Endodermal cell (in vitro differentiated cells): ENCODE measurements at regions not wholly inside any gene's neighbourhood (a gene's known extent, or its start where the extent isn't known, plus 50 kb on each side); places are given as distances from the start of the nearest gene placed in this dataset.

Experiments used
- DNase-seq: peaks from one replicate; pipeline ENCODE4 v3.0.0-alpha.2; 2017
- H3K27ac ChIP-seq: 2 replicates; pipeline ENCODE4 v1.5.1; 2013; ENCODE audit warnings: mild to moderate bottlenecking, low read depth, low read length, moderate library complexity
- H3K27me3 ChIP-seq: 2 replicates; pipeline ENCODE4 v1.6.1; 2013; ENCODE audit warnings: mild to moderate bottlenecking, low read length, moderate library complexity; ENCODE audit not compliant: insufficient read depth, control insufficient read depth, poor library complexity, severe bottlenecking
- H3K36me3 ChIP-seq: 2 replicates; pipeline ENCODE4 v1.7.0; 2013; ENCODE audit warnings: mild to moderate bottlenecking, low read length, moderate library complexity; ENCODE audit not compliant: control insufficient read depth, insufficient read depth
- H3K4me1 ChIP-seq: one replicate; pipeline ENCODE4 v1.7.0; 2013; ENCODE audit warnings: low read length; ENCODE audit not compliant: control insufficient read depth, insufficient read depth
- H3K4me3 ChIP-seq: 2 replicates; pipeline ENCODE4 v1.5.1; 2013; ENCODE audit warnings: mild to moderate bottlenecking, low read length, moderate library complexity
- H3K9ac ChIP-seq: 2 replicates; pipeline ENCODE4 v1.6.1; 2013; ENCODE audit warnings: mild to moderate bottlenecking, low read length, moderate library complexity; ENCODE audit not compliant: poor library complexity, severe bottlenecking; ENCODE audit errors: extremely low read depth
- H3K9me3 ChIP-seq: 2 replicates; pipeline ENCODE4 v1.6.1; 2013; ENCODE audit warnings: mild to moderate bottlenecking, low read length, moderate library complexity; ENCODE audit not compliant: control insufficient read depth
- H3K27ac Mint-ChIP-seq: 2 replicates; pipeline ENCODE4 v1.8.0; 2020; ENCODE audit warnings: mixed read lengths
- H3K27me3 Mint-ChIP-seq: 2 replicates; pipeline ENCODE4 v1.8.0; 2021; ENCODE audit warnings: mild to moderate bottlenecking, mixed read lengths; ENCODE audit not compliant: insufficient read depth
- H3K36me3 Mint-ChIP-seq: 2 replicates; pipeline ENCODE4 v1.8.0; 2020; ENCODE audit warnings: low read depth, mixed read lengths
- H3K4me1 Mint-ChIP-seq: 2 replicates; pipeline ENCODE4 v1.8.0; 2020; ENCODE audit warnings: mixed read lengths
- H3K4me3 Mint-ChIP-seq: 2 replicates; pipeline ENCODE4 v1.8.0; 2020; ENCODE audit warnings: mild to moderate bottlenecking, moderate library complexity, mixed read lengths
- H3K9me3 Mint-ChIP-seq: 2 replicates; pipeline ENCODE4 v1.8.0; 2020; ENCODE audit warnings: mild to moderate bottlenecking, mixed read lengths
- WGBS, 2 experiments: methylation state at CpG; one replicate each; pipeline versions ENCODE4 v1.1.5 to v1.1.7; 2013; ENCODE audit warnings: missing lambda C conversion rate in 2 of 2, mixed read lengths in 1 of 2; ENCODE audit not compliant: insufficient coverage in 1 of 2, insufficient read length in 1 of 2; 5-methylcytosine and 5-hydroxymethylcytosine counted together
- TF ChIP-seq, protein P1 (sequence below): fragments of 200-600 bp; sonication (generic); conservative IDR thresholded peaks from 2 replicates; pipeline ENCODE4 v1.5.0; 2021; ENCODE audit warnings: antibody characterized with exemption, mild to moderate bottlenecking

DNA sequence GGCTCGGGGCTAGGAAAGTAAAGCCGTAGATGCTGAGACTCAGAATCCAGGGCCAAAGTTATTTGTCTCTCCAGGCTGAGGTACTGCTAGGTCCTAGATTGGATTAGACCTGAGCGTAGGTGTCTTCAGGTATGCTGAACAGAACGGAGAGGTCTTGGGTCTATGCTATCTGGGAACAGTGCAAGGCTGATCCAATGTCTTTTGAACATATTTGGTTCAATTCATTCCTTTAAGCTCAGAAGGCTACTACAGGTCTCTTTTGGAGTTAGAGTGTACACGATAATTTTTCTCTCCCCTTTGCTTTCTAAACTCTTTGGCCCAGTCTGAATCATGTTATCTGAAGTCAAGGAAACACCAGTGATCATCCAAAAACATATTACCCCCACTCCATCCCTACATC, 137.5 kb upstream of the TBL1XR1 start:
- no peak for DNase-seq
- TF ChIP-seq, protein P1, sequence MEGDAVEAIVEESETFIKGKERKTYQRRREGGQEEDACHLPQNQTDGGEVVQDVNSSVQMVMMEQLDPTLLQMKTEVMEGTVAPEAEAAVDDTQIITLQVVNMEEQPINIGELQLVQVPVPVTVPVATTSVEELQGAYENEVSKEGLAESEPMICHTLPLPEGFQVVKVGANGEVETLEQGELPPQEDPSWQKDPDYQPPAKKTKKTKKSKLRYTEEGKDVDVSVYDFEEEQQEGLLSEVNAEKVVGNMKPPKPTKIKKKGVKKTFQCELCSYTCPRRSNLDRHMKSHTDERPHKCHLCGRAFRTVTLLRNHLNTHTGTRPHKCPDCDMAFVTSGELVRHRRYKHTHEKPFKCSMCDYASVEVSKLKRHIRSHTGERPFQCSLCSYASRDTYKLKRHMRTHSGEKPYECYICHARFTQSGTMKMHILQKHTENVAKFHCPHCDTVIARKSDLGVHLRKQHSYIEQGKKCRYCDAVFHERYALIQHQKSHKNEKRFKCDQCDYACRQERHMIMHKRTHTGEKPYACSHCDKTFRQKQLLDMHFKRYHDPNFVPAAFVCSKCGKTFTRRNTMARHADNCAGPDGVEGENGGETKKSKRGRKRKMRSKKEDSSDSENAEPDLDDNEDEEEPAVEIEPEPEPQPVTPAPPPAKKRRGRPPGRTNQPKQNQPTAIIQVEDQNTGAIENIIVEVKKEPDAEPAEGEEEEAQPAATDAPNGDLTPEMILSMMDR = no peak
- Histone ChIP-seq H3K9ac (no peak overlapping the region), H3K36me3 (no peaks in the 10 kb centered on the region), H3K9me3 (no peaks in the 10 kb centered on the region), H3K27me3 (no peaks in the 10 kb centered on the region), H3K27ac (no peak overlapping the region), H3K4me1 (peaks cover 5% of the 10 kb centered on the region), H3K4me3 (no peak overlapping the region)
- H3K27me3 Mint-ChIP-seq = peaks cover 1% of the 10 kb centered on the region
- no peaks in the 10 kb centered on the region for H3K36me3 Mint-ChIP-seq
- H3K9me3 Mint-ChIP-seq = no peaks in the 10 kb centered on the region
- no peak overlapping the region for H3K4me3 Mint-ChIP-seq
- H3K4me1 Mint-ChIP-seq = peaks cover 16% of the 10 kb centered on the region
- H3K27ac Mint-ChIP-seq = no peak overlapping the region
- 95 to 100% methylated on average over 5 of the region's 5 CpGs for WGBS, 2 experiments

DNA sequence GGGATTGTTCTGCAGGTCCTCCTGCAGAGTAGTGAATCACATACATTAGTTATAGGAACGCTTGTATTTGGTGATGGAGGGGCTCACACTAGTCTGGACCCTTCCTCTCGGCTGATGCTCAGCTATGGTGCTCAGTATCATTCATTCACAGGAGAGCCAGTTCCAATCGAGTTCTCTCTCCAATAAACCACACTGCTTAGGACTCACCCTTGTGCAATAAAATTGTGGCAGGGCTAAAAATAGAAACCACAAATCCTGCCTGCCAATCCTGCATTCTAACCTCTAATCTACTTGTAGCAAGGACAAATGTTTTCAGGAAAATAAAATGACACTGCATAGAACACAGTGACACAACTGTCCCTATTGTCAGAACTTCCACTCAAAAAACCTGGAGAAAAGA, 138.4 kb upstream of the TBL1XR1 start:
- no peaks in the 10 kb centered on the region for H3K27me3 ChIP-seq
- peaks cover 5% of the 10 kb centered on the region for H3K4me1 ChIP-seq
- H3K27ac ChIP-seq = no peak overlapping the region
- TF ChIP-seq, protein P1 = no peak
- H3K4me3 ChIP-seq = no peak overlapping the region
- peaks cover 16% of the 10 kb centered on the region for H3K4me1 Mint-ChIP-seq
- H3K9me3 Mint-ChIP-seq = no peaks in the 10 kb centered on the region
- no peaks in the 10 kb centered on the region for H3K9me3 ChIP-seq
- no peaks in the 10 kb centered on the region for H3K36me3 Mint-ChIP-seq
- WGBS, 2 experiments = 89 to 94% methylated on average over 3 of the region's 3 CpGs
- H3K9ac ChIP-seq = no peak overlapping the region
- DNase-seq = no peak
- no peak overlapping the region for H3K4me3 Mint-ChIP-seq
- peaks cover 1% of the 10 kb centered on the region for H3K27me3 Mint-ChIP-seq
- H3K36me3 ChIP-seq = no peaks in the 10 kb centered on the region
- no peak overlapping the region for H3K27ac Mint-ChIP-seq

DNA sequence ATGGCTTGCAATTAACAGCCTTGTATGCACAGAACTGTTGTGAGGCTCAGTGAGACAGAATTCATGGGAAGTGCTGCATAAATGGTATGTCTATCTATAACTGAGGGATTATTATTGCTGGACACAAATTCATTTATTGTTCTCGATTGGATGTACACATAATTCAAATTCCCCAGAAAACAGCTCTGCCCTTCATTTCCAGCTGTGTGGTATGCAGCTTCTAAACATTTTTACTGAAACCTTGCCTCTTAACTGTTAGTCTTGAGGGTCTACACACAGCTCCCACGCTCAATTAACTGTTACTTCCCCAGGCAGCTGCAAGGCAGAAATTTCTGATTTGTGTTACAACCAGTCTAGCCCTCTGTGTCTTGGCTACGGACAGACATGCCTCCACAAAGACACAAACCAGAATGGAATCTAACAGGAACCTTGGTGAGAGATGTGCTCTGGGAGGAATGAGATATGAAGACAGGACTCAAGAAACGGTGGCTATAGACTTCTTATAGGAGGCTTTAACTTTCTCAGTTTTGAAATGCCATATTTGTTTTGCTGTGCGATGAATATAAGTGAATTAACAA, 139.7 kb upstream of the TBL1XR1 start:
- no peaks in the 10 kb centered on the region for H3K36me3 Mint-ChIP-seq
- peaks cover 20% of the 10 kb centered on the region for H3K4me1 Mint-ChIP-seq
- Histone ChIP-seq H3K27ac (no peak overlapping the region), H3K9me3 (no peaks in the 10 kb centered on the region), H3K36me3 (no peaks in the 10 kb centered on the region), H3K9ac (no peak overlapping the region), H3K27me3 (no peaks in the 10 kb centered on the region), H3K4me3 (no peak overlapping the region), H3K4me1 (peaks cover 5% of the 10 kb centered on the region)
- 93 to 100% methylated on average over 3 to 5 of the region's 5 CpGs for WGBS, 2 experiments
- TF ChIP-seq, protein P1 = no peak
- peaks cover 2% of the 10 kb centered on the region for H3K27me3 Mint-ChIP-seq
- H3K4me3 Mint-ChIP-seq = no peak overlapping the region
- no peaks in the 10 kb centered on the region for H3K9me3 Mint-ChIP-seq
- no peak for DNase-seq
- no peak overlapping the region for H3K27ac Mint-ChIP-seq
